ENCODE measurements at regions not wholly inside any gene's neighbourhood (a gene's known extent, or its start where the extent isn't known, plus 50 kb on each side); places are given as distances from the start of the nearest gene placed in this dataset.

DNA sequence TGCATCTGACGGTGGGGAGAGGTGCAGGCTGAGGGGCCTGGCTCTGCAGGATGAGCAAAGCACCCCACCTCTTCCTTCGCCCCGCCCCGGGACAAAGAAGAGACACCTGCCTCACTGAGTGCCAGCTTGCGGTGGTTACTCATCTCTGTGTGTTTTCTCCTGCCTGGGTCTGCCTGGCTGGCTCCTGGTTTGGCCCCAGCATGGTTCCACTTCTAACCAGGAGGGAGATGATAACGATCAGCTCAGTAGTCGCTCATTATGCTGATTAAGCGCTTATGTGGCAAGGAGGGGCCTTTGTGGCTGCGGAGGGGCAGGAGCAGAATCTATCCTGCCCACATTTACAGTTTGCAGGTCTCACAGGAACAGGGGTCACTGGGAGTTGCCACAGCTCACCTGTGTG, 68.7 kb upstream of the EDAR start (continued):
- TF ChIP-seq, protein P1, sequence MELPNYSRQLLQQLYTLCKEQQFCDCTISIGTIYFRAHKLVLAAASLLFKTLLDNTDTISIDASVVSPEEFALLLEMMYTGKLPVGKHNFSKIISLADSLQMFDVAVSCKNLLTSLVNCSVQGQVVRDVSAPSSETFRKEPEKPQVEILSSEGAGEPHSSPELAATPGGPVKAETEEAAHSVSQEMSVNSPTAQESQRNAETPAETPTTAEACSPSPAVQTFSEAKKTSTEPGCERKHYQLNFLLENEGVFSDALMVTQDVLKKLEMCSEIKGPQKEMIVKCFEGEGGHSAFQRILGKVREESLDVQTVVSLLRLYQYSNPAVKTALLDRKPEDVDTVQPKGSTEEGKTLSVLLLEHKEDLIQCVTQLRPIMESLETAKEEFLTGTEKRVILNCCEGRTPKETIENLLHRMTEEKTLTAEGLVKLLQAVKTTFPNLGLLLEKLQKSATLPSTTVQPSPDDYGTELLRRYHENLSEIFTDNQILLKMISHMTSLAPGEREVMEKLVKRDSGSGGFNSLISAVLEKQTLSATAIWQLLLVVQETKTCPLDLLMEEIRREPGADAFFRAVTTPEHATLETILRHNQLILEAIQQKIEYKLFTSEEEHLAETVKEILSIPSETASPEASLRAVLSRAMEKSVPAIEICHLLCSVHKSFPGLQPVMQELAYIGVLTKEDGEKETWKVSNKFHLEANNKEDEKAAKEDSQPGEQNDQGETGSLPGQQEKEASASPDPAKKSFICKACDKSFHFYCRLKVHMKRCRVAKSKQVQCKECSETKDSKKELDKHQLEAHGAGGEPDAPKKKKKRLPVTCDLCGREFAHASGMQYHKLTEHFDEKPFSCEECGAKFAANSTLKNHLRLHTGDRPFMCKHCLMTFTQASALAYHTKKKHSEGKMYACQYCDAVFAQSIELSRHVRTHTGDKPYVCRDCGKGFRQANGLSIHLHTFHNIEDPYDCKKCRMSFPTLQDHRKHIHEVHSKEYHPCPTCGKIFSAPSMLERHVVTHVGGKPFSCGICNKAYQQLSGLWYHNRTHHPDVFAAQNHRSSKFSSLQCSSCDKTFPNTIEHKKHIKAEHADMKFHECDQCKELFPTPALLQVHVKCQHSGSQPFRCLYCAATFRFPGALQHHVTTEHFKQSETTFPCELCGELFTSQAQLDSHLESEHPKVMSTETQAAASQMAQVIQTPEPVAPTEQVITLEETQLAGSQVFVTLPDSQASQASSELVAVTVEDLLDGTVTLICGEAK (IDR thresholded peaks at IDR 0.05) = no peak
- TF ChIP-seq, protein P1 (CRISPR knock-in tag; IDR thresholded peaks at IDR 0.05) = no peak
- TF ChIP-seq CREM (IDR thresholded peaks at IDR 0.05) (no peak), CREM (CRISPR knock-in tag; IDR thresholded peaks at IDR 0.05) (no peak), MAFK (conservative IDR thresholded peaks at IDR 0.05 in 1 of 2, IDR thresholded peaks at IDR 0.05 in 1 of 2; ENCODE audit: low read length in 2 of 2) (peak; percentile 91)

- ChIA-PET CTCF (ENCODE audit: low intra/inter-chr PET ratio, low total read pairs) (no interaction called here), POLR2A (no interaction called here)
- in situ Hi-C loops (cut with HindIII; ENCODE audit: extremely low pct_ligation_motif_present, low pct_unique_long_range_greater_than_20kb) (no loop called here), intact Hi-C loops (cut with micrococcal nuclease; ENCODE audit: unreplicated experiment) (no loop called here)
- H3K79me2 ChIP-seq (ENCODE audit: insufficient read depth, low read length) = no peaks in the 10 kb centered on the region
- ATAC-seq (no peak), FAIRE-seq (no peak), DNase-seq (ENCODE audit: low spot score) (no peak)
- H3K27ac ChIP-seq (ENCODE audit: extremely low read length, insufficient read depth, low read length) = no peak overlapping the region
- no peaks in the 10 kb centered on the region for H3K9me3 ChIP-seq (ENCODE audit: low read length)
- no TSS peak for BruUV-seq (replicated peaks)
- H2AFZ ChIP-seq (ENCODE audit: low read length) = no peak overlapping the region
- no peak overlapping the region for H3K9ac ChIP-seq (ENCODE audit: insufficient read depth, low read depth, low read length)
- H3K4me2 ChIP-seq (ENCODE audit: low read depth, low read length) = no peak overlapping the region
- H4K20me1 ChIP-seq (ENCODE audit: insufficient read depth, low read length) = no peaks in the 10 kb centered on the region
- WGBS (ENCODE audit: low lambda C conversion rate) = 75% methylated on average over 14 of the region's 14 CpGs
- H3K4me3 ChIP-seq (replicated peaks in 1 of 3; ENCODE audit: insufficient read depth in 1 of 3, low read depth in 2 of 3, low read length in 3 of 3) = no peak overlapping the region
- H3K27me3 ChIP-seq (ENCODE audit: control insufficient read depth in 1 of 2, insufficient read depth in 2 of 2, low read length in 2 of 2) = no peaks in the 10 kb centered on the region; a peak in 1 of 5 replicates
- no peaks in the 10 kb centered on the region for H3K4me1 ChIP-seq (ENCODE audit: insufficient read depth, low read length)
- H3K36me3 ChIP-seq (replicated peaks in 1 of 2; ENCODE audit: control insufficient read depth in 1 of 2, insufficient read depth in 2 of 2, low read length in 2 of 2) = no peaks in the 10 kb centered on the region
- TF ChIP-seq, protein P2, sequence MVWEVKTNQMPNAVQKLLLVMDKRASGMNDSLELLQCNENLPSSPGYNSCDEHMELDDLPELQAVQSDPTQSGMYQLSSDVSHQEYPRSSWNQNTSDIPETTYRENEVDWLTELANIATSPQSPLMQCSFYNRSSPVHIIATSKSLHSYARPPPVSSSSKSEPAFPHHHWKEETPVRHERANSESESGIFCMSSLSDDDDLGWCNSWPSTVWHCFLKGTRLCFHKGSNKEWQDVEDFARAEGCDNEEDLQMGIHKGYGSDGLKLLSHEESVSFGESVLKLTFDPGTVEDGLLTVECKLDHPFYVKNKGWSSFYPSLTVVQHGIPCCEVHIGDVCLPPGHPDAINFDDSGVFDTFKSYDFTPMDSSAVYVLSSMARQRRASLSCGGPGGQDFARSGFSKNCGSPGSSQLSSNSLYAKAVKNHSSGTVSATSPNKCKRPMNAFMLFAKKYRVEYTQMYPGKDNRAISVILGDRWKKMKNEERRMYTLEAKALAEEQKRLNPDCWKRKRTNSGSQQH (CRISPR knock-in tag; IDR thresholded peaks at IDR 0.05; ENCODE audit: low read depth) = no peak
- TF ChIP-seq, protein P3, sequence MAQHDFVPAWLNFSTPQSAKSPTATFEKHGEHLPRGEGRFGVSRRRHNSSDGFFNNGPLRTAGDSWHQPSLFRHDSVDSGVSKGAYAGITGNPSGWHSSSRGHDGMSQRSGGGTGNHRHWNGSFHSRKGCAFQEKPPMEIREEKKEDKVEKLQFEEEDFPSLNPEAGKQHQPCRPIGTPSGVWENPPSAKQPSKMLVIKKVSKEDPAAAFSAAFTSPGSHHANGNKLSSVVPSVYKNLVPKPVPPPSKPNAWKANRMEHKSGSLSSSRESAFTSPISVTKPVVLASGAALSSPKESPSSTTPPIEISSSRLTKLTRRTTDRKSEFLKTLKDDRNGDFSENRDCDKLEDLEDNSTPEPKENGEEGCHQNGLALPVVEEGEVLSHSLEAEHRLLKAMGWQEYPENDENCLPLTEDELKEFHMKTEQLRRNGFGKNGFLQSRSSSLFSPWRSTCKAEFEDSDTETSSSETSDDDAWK (CRISPR knock-in tag; IDR thresholded peaks at IDR 0.05) = no peak
- no peak for TF ChIP-seq ZNF205 (CRISPR knock-in tag; IDR thresholded peaks at IDR 0.05)
- TF ChIP-seq NFIC (IDR thresholded peaks at IDR 0.05; ENCODE audit: low read length) = no peak
- TF ChIP-seq ZNF275 (CRISPR knock-in tag; IDR thresholded peaks at IDR 0.05; ENCODE audit: borderline replicate concordance) = no peak
- TF ChIP-seq ARHGAP35 (CRISPR knock-in tag; IDR thresholded peaks at IDR 0.05; ENCODE audit: borderline replicate concordance) = no peak
- TF ChIP-seq SPEN (CRISPR knock-in tag; IDR thresholded peaks at IDR 0.05; ENCODE audit: low read depth) = no peak
These were observed 66.4 kb upstream of the EDAR start for GRCh38 chr2:109055435-109055834.
